HK-2 (cell line): ENCODE measurements at regions not wholly inside any gene's neighbourhood (a gene's known extent, or its start where the extent isn't known, plus 50 kb on each side); places are given as distances from the start of the nearest gene placed in this dataset.
"Not testable (repeated sequence)": the region's sequence is repeated elsewhere in the genome, so short reads cannot be mapped to it uniquely, and the experiment has no call there.

Source experiments
- DNase-seq: peaks from one replicate; pipeline ENCODE4 v3.0.0-alpha.2; 2018; ENCODE audit not compliant: unreplicated experiment

GRCh38 chr18:67455890-67456501 lies 60.5 kb downstream of the DSEL start:
- DNase-seq, result no peak

GRCh38 chr18:67453901-67454300 lies 62.6 kb downstream of the DSEL start:
- no peak for DNase-seq

DNA sequence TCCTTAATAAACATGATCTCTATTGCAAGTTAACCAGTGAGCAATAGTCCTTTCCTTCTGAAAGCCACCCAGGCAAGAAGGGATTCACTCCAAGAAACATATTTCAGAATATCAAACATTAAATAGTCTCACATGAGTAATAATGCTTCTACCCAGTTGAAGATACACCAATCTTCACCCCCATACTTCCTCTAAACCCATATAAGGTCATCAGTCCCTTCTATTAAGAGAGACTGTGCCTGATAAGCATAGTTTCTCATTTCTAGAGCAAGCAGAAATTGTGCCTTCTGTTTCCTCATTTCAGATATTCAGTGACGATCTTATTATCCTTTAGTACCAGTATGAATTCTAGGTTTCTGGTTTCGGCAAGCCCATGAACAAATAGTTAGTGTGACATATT lies 64.6 kb downstream of the DSEL start:
- DNase-seq, result no peak

DNA sequence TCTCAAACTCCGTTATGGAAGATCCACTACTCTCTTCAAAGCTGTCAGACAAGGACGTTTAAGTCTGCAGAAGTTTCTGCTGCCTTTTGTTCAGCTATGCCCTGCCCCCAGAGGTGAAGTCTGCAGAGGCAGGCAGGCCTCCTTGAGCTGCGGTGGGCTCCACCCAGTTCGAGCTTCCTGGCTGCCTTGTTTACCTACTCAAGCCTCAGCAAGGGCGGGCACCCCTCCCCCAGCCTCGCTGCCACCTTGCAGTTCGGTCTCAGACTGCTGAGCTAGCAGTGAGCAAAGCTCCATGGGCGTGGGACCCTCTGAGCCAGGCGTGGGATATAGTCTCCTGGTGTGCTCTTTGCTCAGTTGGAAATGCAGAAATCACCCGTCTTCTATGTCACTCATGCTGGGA lies 65.4 kb downstream of the DSEL start:
- DNase-seq, result not testable (repeated sequence)

- DNase-seq, result no peak
Observed at GRCh38 chr18:67433971-67434370, 82.5 kb downstream of the DSEL start.

DNA sequence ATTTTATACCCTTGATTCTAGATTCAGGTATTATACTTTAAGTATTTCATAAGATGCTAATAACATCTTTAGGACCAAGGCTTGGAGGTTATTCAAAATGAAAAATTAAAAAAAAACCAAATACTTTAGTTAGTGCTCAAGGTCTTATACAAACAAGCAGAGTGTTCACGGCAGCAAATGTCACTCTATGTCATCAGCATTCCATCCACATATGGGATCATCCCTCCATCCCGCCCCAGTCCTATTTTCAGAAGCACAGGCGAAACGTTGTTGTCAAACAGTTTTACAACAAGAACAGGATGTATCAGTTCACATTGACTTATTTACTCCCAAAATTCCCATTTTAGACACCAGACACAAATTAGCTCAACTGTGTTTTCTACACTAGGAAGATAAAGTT lies 83.7 kb downstream of the DSEL start:
- no peak for DNase-seq

DNA sequence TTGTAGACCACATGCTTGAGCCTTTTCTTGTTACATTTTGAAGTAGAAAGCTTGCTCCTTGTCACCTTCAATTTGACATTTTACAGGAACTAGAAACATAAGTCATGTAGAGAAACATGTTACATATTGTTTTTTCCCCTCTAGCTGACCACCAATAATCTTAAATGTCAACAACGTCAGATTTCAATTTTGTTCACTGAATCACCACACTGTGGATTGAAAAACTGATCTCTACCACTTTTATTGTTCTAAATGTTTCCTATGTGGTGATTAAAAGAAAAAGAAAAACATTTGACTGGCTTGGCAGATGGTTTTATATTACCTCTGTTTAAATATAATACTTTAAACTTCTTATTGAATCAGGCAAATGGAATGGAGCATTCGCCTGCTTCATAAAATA lies 87.7 kb downstream of the DSEL start:
- DNase-seq, result no peak

- no peak for DNase-seq
Observed at GRCh38 chr18:67428158-67428557, 88.4 kb downstream of the DSEL start.

DNA sequence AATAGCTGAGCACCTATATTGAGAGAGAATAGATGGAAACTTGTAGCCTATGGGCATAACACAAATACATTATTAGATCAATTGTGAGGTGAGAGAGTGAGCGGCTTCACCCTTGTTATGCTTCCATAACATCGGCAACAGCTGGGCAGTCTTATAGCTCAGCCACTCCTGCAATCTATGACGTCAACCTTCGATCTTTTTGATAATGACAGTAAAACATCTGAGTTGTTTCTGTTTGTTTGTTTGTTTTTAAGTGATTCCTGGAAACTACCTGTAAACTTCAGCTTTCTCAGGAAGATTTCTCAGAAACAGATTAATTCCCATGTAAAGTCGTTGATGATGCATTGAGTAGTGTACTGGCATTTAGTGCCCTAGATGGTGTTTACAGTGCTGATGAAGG lies 90.0 kb downstream of the DSEL start:
- DNase-seq, result no peak

GRCh38 chr18:67425672-67426071 lies 90.8 kb downstream of the DSEL start:
- DNase-seq, result peak; percentile 13

DNA sequence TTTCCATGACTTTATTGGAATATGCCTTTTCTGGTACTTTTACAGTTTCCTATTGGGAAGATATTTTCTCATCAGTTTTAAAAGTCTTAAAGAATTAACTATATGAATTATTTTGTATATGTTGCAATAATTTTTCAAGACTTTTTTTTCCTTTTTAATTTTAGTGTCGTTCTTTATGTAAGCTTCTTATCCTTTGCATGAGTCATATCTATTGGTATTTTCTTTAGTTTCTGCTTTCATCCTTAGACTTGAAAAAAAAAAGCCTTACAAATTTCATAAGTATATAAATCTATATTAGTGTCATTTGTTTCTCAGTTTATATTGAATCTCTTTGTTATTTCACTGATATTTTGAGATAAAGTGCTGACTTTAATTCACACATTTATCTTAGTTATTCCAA lies 94.9 kb downstream of the DSEL start:
- DNase-seq, result no peak

DNA sequence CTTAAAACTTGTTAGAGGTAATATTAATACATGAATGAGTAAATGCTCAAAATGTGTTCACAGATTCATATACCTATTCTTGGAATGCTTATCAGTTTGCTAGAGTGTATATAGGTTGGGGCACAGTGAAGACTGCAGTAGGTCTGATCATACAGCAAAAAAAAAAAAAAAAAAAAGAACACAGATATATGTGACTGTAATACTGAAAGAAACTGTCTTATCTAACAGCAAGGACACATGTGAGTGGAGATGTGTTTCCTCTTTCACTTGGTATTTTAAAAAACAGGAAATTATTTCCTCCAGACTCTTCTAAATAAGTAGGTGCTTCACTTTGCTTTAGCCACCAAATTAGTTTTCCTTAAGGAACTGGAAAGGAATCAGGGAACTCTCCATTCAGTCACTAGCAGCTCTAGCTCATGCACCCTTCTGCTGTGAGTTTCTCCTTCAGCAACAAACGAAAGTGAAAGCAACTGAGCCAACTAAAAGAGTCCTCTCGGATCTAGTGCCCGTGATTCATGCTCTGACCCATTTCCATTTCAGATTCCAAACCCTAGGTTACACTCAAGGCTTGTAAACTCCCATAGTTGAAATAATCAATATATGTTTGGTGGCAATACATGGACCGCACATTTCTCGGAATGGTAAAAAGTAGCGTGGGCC lies 98.5 kb downstream of the DSEL start:
- DNase-seq, result no peak

GRCh38 chr18:67411116-67411515 lies 105.4 kb downstream of the DSEL start:
- no peak for DNase-seq

- no peak for DNase-seq
Observed at GRCh38 chr18:67410075-67411070, 106.1 kb downstream of the DSEL start.

DNA sequence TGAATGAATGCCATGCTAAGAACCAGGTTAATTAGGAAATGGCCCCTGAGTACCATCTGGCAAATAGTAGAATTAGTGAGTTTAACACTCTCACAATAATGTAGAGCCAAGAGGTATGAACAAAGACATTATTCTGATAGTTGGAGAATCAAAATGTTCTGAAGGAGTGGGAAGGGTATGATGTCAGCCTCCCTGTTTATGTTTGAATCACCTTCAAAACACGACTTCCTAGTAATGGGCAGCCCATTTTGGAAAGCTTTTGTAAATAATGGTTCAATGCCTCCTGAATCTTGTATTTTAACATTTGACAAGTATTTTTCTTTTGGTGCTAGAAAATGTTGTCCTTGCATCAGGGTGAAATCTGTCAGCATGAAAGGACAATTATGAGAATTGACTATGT lies 108.3 kb downstream of the DSEL start:
- no peak for DNase-seq

- DNase-seq, result no peak
Observed at GRCh38 chr18:67406714-67407113, 109.8 kb downstream of the DSEL start.

DNA sequence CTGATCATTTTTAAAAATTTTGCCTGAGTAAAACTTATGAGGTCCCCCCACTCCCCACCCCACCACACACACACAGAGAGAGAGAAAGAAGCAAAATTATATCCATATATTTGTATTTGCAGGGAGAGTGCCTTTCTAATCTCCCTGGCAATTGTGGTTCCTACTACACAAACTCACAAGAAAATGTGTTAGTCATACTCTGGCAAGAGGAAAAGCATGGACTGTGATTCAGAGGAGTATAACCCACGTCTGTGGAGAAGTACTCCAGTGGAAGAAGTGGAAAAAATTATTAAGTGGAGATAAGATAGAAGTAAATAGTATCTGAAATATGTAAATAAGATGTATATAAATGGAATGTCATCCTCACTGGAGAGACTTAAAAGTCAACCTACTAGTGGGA lies 114.0 kb downstream of the DSEL start:
- no peak for DNase-seq

DNA sequence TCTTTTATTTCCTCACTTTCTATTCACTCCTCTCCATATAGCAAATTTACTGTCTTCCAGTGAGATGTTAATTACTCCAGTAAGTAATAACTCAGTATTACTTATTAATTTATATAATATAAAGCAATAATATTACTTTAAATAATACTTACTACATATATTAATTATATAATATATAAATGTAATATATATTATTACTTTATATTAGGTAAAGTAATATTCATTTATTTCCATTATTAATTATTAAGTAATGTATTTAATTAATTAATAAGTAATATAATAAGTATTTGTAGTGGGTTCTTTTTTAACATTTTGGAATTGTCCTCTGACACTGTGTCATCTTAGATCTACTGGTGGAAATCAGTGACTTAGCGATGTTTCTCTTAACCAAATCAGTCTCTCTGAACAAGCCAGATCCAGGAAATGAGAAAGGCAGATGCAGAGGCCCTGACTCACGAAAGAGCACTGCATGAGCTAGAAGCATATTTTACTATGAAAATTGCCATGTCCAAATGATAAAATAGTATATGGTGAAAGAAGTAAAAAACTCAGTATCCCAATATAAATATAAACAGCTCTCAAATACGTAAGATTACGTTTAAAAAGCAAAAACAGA lies 115.9 kb downstream of the DSEL start:
- no peak for DNase-seq

DNA sequence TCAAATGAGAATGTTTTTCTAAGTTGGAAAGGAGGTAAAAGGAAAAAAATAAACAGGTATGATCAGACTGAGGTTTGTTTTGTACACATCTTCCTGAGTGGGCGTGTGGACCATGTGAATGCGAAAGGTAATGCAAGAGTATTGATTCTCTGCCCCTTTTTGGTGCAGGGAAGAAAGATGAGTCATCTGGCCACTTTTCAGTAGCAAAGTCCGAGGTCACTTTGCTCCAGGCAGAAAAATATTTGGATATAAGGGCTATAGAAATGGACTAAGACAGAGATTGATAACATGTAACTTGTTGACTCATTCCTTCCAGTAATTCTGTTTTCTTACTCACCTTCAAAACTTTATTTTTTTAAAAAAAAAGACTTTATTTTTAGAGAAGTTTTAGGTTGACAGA lies 130.5 kb downstream of the DSEL start:
- no peak for DNase-seq

- no peak for DNase-seq
Observed at GRCh38 chr18:67385455-67385854, 131.1 kb downstream of the DSEL start.

GRCh38 chr18:67384057-67384456 lies 132.5 kb downstream of the DSEL start:
- not testable (repeated sequence) for DNase-seq

GRCh38 chr18:67381608-67382150 lies 134.8 kb downstream of the DSEL start:
- DNase-seq, result no peak
